ENCODE measurements at regions not wholly inside any gene's neighbourhood (a gene's known extent, or its start where the extent isn't known, plus 50 kb on each side); places are given as distances from the start of the nearest gene placed in this dataset.

GRCh38 chr5:124644582-124644981 lies 101.9 kb downstream of the ZNF608 start:
- no peak for DNase-seq

GRCh38 chr5:124644138-124644537 lies 102.3 kb downstream of the ZNF608 start:
- DNase-seq, result no peak

- DNase-seq, result no peak
Measured at GRCh38 chr5:124643336-124643735, 103.1 kb downstream of the ZNF608 start.

GRCh38 chr5:124642151-124642550 lies 104.3 kb downstream of the ZNF608 start:
- no peak for DNase-seq

- no peak for DNase-seq
Measured at GRCh38 chr5:124641154-124641792, 105.2 kb downstream of the ZNF608 start.

GRCh38 chr5:124639095-124639665 lies 107.3 kb downstream of the ZNF608 start:
- DNase-seq, result no peak

- DNase-seq, result no peak
Measured at GRCh38 chr5:124637011-124637410, 109.4 kb downstream of the ZNF608 start.

- DNase-seq, result no peak
Measured at GRCh38 chr5:124634741-124635323, 111.6 kb downstream of the ZNF608 start.

- no peak for DNase-seq
Measured at GRCh38 chr5:124634228-124634739, 112.2 kb downstream of the ZNF608 start.

- no peak for DNase-seq
Measured at GRCh38 chr5:124633209-124633608, 113.2 kb downstream of the ZNF608 start.

GRCh38 chr5:124631874-124632550 lies 114.4 kb downstream of the ZNF608 start:
- no peak for DNase-seq

GRCh38 chr5:124630767-124631704 lies 115.4 kb downstream of the ZNF608 start:
- DNase-seq, result no peak

- peak in 1 of 2 donors; percentile 13 for DNase-seq
Measured at GRCh38 chr5:124628721-124629596, 117.5 kb downstream of the ZNF608 start.

GRCh38 chr5:124627815-124628595 lies 118.4 kb downstream of the ZNF608 start:
- DNase-seq, result no peak

- no peak for DNase-seq
Measured at GRCh38 chr5:124626053-124626452, 120.4 kb downstream of the ZNF608 start.

GRCh38 chr5:124623265-124623664 lies 123.2 kb downstream of the ZNF608 start:
- no peak for DNase-seq

- no peak for DNase-seq
Measured at GRCh38 chr5:124622851-124623250, 123.6 kb downstream of the ZNF608 start.

- DNase-seq, result no peak
Measured at GRCh38 chr5:124621279-124621678, 125.2 kb downstream of the ZNF608 start.

- DNase-seq, result no peak
Measured at GRCh38 chr5:124620743-124621142, 125.7 kb downstream of the ZNF608 start.

- no peak for DNase-seq
Measured at GRCh38 chr5:124619121-124619520, 127.3 kb downstream of the ZNF608 start.

- no peak for DNase-seq
Measured at GRCh38 chr5:124617787-124618186, 128.7 kb downstream of the ZNF608 start.

Data from CD4-positive, alpha-beta T cell treated with Interleukin-4 for 1 hour (primary cell).